Upper lobe of right lung (tissue), 1 donor: ENCODE measurements at regions not wholly inside any gene's neighbourhood (a gene's known extent, or its start where the extent isn't known, plus 50 kb on each side); places are given as distances from the start of the nearest gene placed in this dataset.
"Not testable (repeated sequence)": the region's sequence is repeated elsewhere in the genome, so short reads cannot be mapped to it uniquely, and the experiment has no call there.

Source experiments
- ATAC-seq: fragments of 200-7000 bp; cut with Tn5 transposase; one replicate; pipeline ENCODE4 v1.9.1; 2020; ENCODE audit warnings: mild to moderate bottlenecking, moderate library complexity
- DNase-seq: peaks from one replicate; pipeline ENCODE4 v3.0.0-alpha.2; 2020
- H3K27ac ChIP-seq: fragments of 200-600 bp; one replicate; pipeline ENCODE4 v1.8.0; 2022
- H3K27me3 ChIP-seq: fragments of 200-600 bp; one replicate; pipeline ENCODE4 v1.8.0; 2022; ENCODE audit warnings: mild to moderate bottlenecking
- H3K36me3 ChIP-seq: fragments of 200-600 bp; one replicate; pipeline ENCODE4 v1.8.0; 2022
- H3K4me1 ChIP-seq: fragments of 200-600 bp; one replicate; pipeline ENCODE4 v1.8.0; 2022
- H3K4me3 ChIP-seq: fragments of 200-600 bp; one replicate; pipeline ENCODE4 v1.8.0; 2022; ENCODE audit warnings: mild to moderate bottlenecking
- H3K9me3 ChIP-seq: fragments of 200-600 bp; one replicate; pipeline ENCODE4 v1.8.0; 2022
- intact Hi-C: fragments of 100-400 bp; cut with DNase I; formaldehyde crosslinking; loops from one replicate; pipeline ENCODE4 v1.11.0; 2022
- TF ChIP-seq, protein P1 (sequence below): fragments of 200-600 bp; IDR thresholded peaks from one replicate; pipeline ENCODE4 v1.8.0; 2022; ENCODE audit warnings: antibody characterized with exemption
- donor health status: DM: no; HTN: yes; CAD: no; lungs with severe emphysema.

GRCh38 chr11:109514313-109515018, 92.5 kb downstream of the C11orf87 start:
- intact Hi-C loops, result no loop called here
- Histone ChIP-seq H3K4me1 (no peaks in the 10 kb centered on the region), H3K27me3 (no peaks in the 10 kb centered on the region), H3K4me3 (no peak overlapping the region), H3K27ac (no peak overlapping the region), H3K9me3 (no peaks in the 10 kb centered on the region), H3K36me3 (no peaks in the 10 kb centered on the region)
- ATAC-seq, result no peak
- TF ChIP-seq, protein P1, sequence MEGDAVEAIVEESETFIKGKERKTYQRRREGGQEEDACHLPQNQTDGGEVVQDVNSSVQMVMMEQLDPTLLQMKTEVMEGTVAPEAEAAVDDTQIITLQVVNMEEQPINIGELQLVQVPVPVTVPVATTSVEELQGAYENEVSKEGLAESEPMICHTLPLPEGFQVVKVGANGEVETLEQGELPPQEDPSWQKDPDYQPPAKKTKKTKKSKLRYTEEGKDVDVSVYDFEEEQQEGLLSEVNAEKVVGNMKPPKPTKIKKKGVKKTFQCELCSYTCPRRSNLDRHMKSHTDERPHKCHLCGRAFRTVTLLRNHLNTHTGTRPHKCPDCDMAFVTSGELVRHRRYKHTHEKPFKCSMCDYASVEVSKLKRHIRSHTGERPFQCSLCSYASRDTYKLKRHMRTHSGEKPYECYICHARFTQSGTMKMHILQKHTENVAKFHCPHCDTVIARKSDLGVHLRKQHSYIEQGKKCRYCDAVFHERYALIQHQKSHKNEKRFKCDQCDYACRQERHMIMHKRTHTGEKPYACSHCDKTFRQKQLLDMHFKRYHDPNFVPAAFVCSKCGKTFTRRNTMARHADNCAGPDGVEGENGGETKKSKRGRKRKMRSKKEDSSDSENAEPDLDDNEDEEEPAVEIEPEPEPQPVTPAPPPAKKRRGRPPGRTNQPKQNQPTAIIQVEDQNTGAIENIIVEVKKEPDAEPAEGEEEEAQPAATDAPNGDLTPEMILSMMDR, result no peak
- no peak for DNase-seq

GRCh38 chr11:109519253-109519652, 97.3 kb downstream of the C11orf87 start:
- DNase-seq, result no peak
- TF ChIP-seq, protein P1, result no peak
- Histone ChIP-seq H3K27me3 (no peaks in the 10 kb centered on the region), H3K4me1 (no peaks in the 10 kb centered on the region), H3K27ac (no peak overlapping the region), H3K9me3 (no peaks in the 10 kb centered on the region), H3K4me3 (no peak overlapping the region), H3K36me3 (no peaks in the 10 kb centered on the region)
- no peak for ATAC-seq
- intact Hi-C loops, result no loop called here

DNA sequence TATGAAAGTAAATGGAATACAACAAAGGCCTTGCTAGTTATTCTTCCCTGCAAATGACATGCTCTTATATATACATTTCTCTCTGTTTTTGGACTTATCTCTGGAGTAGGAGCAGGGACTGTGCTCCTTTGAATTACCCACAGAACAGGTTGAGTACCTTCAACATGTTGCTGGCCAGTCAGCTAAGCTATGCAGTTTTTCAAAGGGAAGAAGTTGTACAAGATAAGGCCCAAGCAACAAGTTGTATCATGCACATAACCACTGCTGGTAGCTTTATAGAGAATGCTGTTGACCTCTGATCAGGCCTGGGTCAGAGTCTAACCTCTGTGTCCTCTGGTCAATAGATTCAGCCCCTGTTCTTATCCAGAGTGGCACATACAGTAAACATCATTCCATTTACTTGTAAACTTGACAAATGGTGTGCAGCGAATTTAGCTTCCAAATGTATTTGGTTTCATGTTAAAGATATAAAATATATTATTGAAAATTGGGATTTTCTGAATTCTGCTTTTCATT, 99.6 kb downstream of the C11orf87 start:
- Histone ChIP-seq H3K27ac (no peak overlapping the region), H3K4me3 (no peak overlapping the region), H3K27me3 (no peaks in the 10 kb centered on the region), H3K4me1 (no peaks in the 10 kb centered on the region), H3K9me3 (no peaks in the 10 kb centered on the region), H3K36me3 (no peaks in the 10 kb centered on the region)
- no peak for ATAC-seq
- intact Hi-C loops, result no loop called here
- TF ChIP-seq, protein P1, result no peak
- no peak for DNase-seq

DNA sequence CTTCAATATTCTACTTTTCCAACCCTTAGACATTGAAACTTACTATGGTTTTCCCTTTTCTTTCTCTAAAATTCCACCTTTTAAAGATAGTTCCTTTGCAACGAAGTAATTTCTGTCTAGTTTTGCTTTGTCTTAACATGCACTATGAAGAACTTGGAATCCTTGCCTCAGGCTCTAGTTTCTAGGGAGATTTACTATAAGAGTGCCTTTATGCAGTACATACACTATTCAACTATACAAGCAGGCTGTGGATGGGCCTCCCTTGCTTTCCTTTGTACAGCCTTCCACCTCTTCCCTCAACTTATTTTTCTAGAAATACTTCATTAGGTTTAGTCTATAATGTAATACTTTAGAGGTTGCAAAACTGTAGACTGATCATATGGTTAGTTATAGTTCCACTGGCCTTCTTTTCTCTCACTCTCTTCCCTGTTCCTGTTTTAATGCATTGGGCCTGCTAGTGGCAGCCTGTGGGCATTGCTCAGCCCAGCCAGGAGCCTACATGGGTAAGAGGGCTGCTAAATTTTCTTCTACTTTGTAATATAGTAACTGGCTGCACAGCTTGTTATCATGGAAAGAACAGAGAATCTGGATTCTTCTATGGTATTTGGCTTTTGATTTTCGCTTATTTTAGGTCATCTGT, 100.2 kb downstream of the C11orf87 start:
- intact Hi-C loops, result no loop called here
- no peaks in the 10 kb centered on the region for H3K4me1 ChIP-seq
- H3K9me3 ChIP-seq, result no peaks in the 10 kb centered on the region
- no peaks in the 10 kb centered on the region for H3K36me3 ChIP-seq
- no peaks in the 10 kb centered on the region for H3K27me3 ChIP-seq
- TF ChIP-seq, protein P1, result no peak
- H3K4me3 ChIP-seq, result no peak overlapping the region
- no peak overlapping the region for H3K27ac ChIP-seq
- no peak for ATAC-seq
- DNase-seq, result no peak

GRCh38 chr11:109525636-109526035, 103.6 kb downstream of the C11orf87 start:
- ATAC-seq, intact Hi-C loops: not testable (repeated sequence)

DNA sequence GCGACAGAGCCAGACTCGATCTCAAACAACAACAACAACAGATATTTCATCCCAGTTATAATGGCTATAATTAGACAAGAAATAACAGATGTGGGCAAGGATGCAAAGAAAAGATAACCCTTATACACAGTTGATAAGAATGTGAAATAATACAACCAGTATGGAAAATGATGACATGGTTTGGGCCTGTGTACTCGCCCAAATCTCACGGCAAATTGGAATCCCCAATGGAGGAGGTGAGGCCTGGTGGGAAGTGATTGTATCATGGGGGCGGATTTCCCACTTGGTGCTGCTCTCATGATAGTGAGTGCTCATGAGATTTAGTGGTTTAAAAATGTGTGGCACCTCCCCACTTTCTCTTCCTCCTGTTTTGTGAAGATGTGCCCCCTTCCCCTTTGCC, 104.1 kb downstream of the C11orf87 start:
- H3K27ac ChIP-seq, result no peak overlapping the region
- no peaks in the 10 kb centered on the region for H3K27me3 ChIP-seq
- no peaks in the 10 kb centered on the region for H3K36me3 ChIP-seq
- H3K9me3 ChIP-seq, result no peaks in the 10 kb centered on the region
- no peak for DNase-seq
- no peak overlapping the region for H3K4me3 ChIP-seq
- intact Hi-C loops, result no loop called here
- ATAC-seq, result no peak
- H3K4me1 ChIP-seq, result no peaks in the 10 kb centered on the region
- TF ChIP-seq, protein P1, result no peak

More at GRCh38 chr11:109525636-109526035, 103.6 kb downstream of the C11orf87 start:
- DNase-seq, H3K4me3 ChIP-seq, H3K27ac ChIP-seq, H3K27me3 ChIP-seq, H3K4me1 ChIP-seq, H3K36me3 ChIP-seq, H3K9me3 ChIP-seq: not testable (repeated sequence)
